ENCODE measurements at regions not wholly inside any gene's neighbourhood (a gene's known extent, or its start where the extent isn't known, plus 50 kb on each side); places are given as distances from the start of the nearest gene placed in this dataset.
A peak's percentile ranks its signal among the peaks of the same experiment; 100 is the strongest.
"Not testable (repeated sequence)": the region's sequence is repeated elsewhere in the genome, so short reads cannot be mapped to it uniquely, and the experiment has no call there.

GRCh38 chr6:15755526-15755925 lies 92.7 kb upstream of the DTNBP1 start:
- Mint-ChIP-seq H3K27ac (no peak overlapping the region), H3K27me3 (no peaks in the 10 kb centered on the region), H3K4me1 (no peaks in the 10 kb centered on the region), H3K36me3 (no peaks in the 10 kb centered on the region), H3K9me3 (no peaks in the 10 kb centered on the region), H3K4me3 (no peak overlapping the region)
- no peak for ATAC-seq

DNA sequence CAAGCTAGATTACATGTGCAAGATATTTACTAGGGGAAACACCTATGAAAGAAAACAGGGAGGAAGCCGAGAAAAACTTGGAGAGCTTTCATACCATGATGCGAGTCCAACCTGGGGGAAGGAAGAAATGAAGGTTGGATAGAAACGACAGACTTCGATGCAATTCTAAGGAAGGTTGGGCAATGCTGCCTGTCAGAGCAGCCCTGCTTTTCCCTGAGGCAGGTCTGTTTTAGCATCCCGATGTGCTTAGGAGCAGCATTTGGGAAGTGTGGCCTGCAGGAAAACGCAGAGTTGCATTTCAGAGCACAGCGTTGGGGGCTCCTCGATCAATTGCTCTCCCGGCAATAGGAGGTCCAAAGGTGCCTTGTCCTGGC lies 91.9 kb upstream of the DTNBP1 start:
- no peak for ATAC-seq
- no peak overlapping the region for H3K4me3 Mint-ChIP-seq
- H3K27ac Mint-ChIP-seq: no peak overlapping the region
- H3K27me3 Mint-ChIP-seq: no peaks in the 10 kb centered on the region
- no peaks in the 10 kb centered on the region for H3K9me3 Mint-ChIP-seq
- H3K36me3 Mint-ChIP-seq: no peaks in the 10 kb centered on the region
- H3K4me1 Mint-ChIP-seq: no peaks in the 10 kb centered on the region

- Mint-ChIP-seq H3K4me1 (no peaks in the 10 kb centered on the region), H3K9me3 (no peaks in the 10 kb centered on the region), H3K4me3 (no peak overlapping the region), H3K27me3 (no peaks in the 10 kb centered on the region), H3K36me3 (no peaks in the 10 kb centered on the region), H3K27ac (no peak overlapping the region)
- no peak for ATAC-seq
Observed at GRCh38 chr6:15754035-15754705, 91.3 kb upstream of the DTNBP1 start.

- no peaks in the 10 kb centered on the region for H3K9me3 Mint-ChIP-seq
- ATAC-seq: no peak
- H3K27ac Mint-ChIP-seq: no peak overlapping the region
- H3K4me1 Mint-ChIP-seq: no peaks in the 10 kb centered on the region
- no peaks in the 10 kb centered on the region for H3K27me3 Mint-ChIP-seq
- no peak overlapping the region for H3K4me3 Mint-ChIP-seq
- H3K36me3 Mint-ChIP-seq: no peaks in the 10 kb centered on the region
Observed at GRCh38 chr6:15752820-15753219, 90.0 kb upstream of the DTNBP1 start.

- H3K4me3 Mint-ChIP-seq: no peak overlapping the region
- H3K36me3 Mint-ChIP-seq: no peaks in the 10 kb centered on the region
- H3K27ac Mint-ChIP-seq: no peak overlapping the region
- no peak for ATAC-seq
- no peaks in the 10 kb centered on the region for H3K27me3 Mint-ChIP-seq
- H3K9me3 Mint-ChIP-seq: no peaks in the 10 kb centered on the region
- no peaks in the 10 kb centered on the region for H3K4me1 Mint-ChIP-seq
Observed at GRCh38 chr6:15751721-15752350, 89.0 kb upstream of the DTNBP1 start.

- peaks cover 5% of the 10 kb centered on the region for H3K27me3 Mint-ChIP-seq
- ATAC-seq: no peak
- H3K27ac Mint-ChIP-seq: no peak overlapping the region
- H3K4me1 Mint-ChIP-seq: no peaks in the 10 kb centered on the region
- no peaks in the 10 kb centered on the region for H3K36me3 Mint-ChIP-seq
- H3K9me3 Mint-ChIP-seq: peaks cover 4% of the 10 kb centered on the region
- H3K4me3 Mint-ChIP-seq: no peak overlapping the region
Observed at GRCh38 chr6:15748341-15748740, 85.5 kb upstream of the DTNBP1 start.

- Mint-ChIP-seq H3K4me1 (no peaks in the 10 kb centered on the region), H3K4me3 (no peak overlapping the region), H3K27ac (no peak overlapping the region), H3K9me3 (peaks cover 4% of the 10 kb centered on the region), H3K36me3 (no peaks in the 10 kb centered on the region), H3K27me3 (peaks cover 10% of the 10 kb centered on the region)
- ATAC-seq: no peak
Observed at GRCh38 chr6:15747354-15747883, 84.6 kb upstream of the DTNBP1 start.

- H3K9me3 Mint-ChIP-seq: peaks cover 7% of the 10 kb centered on the region
- H3K27me3 Mint-ChIP-seq: peaks cover 10% of the 10 kb centered on the region
- no peaks in the 10 kb centered on the region for H3K4me1 Mint-ChIP-seq
- H3K27ac Mint-ChIP-seq: no peak overlapping the region
- H3K36me3 Mint-ChIP-seq: no peaks in the 10 kb centered on the region
- no peak overlapping the region for H3K4me3 Mint-ChIP-seq
- ATAC-seq: no peak
Observed at GRCh38 chr6:15745781-15746180, 83.0 kb upstream of the DTNBP1 start.

DNA sequence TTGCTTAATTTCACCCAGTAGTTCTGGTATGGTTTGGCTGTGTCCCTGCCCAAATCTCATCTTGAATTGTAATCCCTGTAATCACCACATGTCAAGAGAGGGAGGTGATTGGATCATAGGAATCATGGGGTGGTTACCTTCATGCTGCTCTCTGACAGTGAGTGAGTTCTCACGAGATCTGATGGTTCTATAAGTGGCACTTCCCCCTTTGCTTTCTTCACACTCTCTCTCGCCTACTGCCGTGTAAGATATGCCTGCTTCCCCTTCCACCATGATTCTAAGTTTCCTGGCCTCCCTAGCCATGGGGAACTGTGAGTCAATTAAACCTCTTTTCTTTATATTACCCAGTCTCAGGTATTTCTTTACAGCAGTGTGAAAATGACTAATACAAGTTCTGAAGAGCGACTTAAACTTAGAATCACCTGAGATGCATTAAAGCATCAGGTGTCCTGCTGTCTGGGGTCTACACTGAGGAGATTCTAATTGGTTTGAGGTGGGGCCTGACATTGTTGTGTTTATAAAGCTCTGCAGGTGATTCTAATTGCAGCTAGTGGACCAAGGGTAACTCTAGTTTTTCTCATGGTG lies 82.1 kb upstream of the DTNBP1 start:
- H3K36me3 Mint-ChIP-seq: no peaks in the 10 kb centered on the region
- peaks cover 7% of the 10 kb centered on the region for H3K9me3 Mint-ChIP-seq
- no peak overlapping the region for H3K27ac Mint-ChIP-seq
- peak; percentile 41 for ATAC-seq
- H3K4me1 Mint-ChIP-seq: no peaks in the 10 kb centered on the region
- peaks cover 10% of the 10 kb centered on the region for H3K27me3 Mint-ChIP-seq
- H3K4me3 Mint-ChIP-seq: no peak overlapping the region

GRCh38 chr6:15742013-15742412 lies 79.2 kb upstream of the DTNBP1 start:
- not testable (repeated sequence) for H3K4me3 Mint-ChIP-seq, H3K9me3 Mint-ChIP-seq, H3K4me1 Mint-ChIP-seq, ATAC-seq, H3K36me3 Mint-ChIP-seq, H3K27ac Mint-ChIP-seq
- peaks cover 10% of the 10 kb centered on the region for H3K27me3 Mint-ChIP-seq

- no peak overlapping the region for H3K4me3 Mint-ChIP-seq
- H3K27ac Mint-ChIP-seq: no peak overlapping the region
- peaks cover under 1% of the 10 kb centered on the region for H3K4me1 Mint-ChIP-seq
- ATAC-seq: no peak
- H3K27me3 Mint-ChIP-seq: peaks cover 10% of the 10 kb centered on the region
- H3K9me3 Mint-ChIP-seq: peaks cover 7% of the 10 kb centered on the region
- no peaks in the 10 kb centered on the region for H3K36me3 Mint-ChIP-seq
Observed at GRCh38 chr6:15741405-15741804, 78.6 kb upstream of the DTNBP1 start.

GRCh38 chr6:15739867-15740266 lies 77.0 kb upstream of the DTNBP1 start:
- Mint-ChIP-seq H3K4me3 (no peak overlapping the region), H3K4me1 (peaks cover 11% of the 10 kb centered on the region), H3K27me3 (peaks cover 10% of the 10 kb centered on the region), H3K36me3 (no peaks in the 10 kb centered on the region), H3K27ac (no peak overlapping the region), H3K9me3 (peaks cover 5% of the 10 kb centered on the region)
- ATAC-seq: no peak

GRCh38 chr6:15739353-15739752 lies 76.5 kb upstream of the DTNBP1 start:
- Mint-ChIP-seq H3K4me1 (peaks cover 11% of the 10 kb centered on the region), H3K4me3 (no peak overlapping the region), H3K27ac (no peak overlapping the region), H3K27me3 (peaks cover 10% of the 10 kb centered on the region), H3K9me3 (peaks cover 4% of the 10 kb centered on the region), H3K36me3 (no peaks in the 10 kb centered on the region)
- no peak for ATAC-seq

- ATAC-seq, H3K4me3 Mint-ChIP-seq, H3K36me3 Mint-ChIP-seq, H3K9me3 Mint-ChIP-seq, H3K27me3 Mint-ChIP-seq, H3K27ac Mint-ChIP-seq: not testable (repeated sequence)
- peaks cover 11% of the 10 kb centered on the region for H3K4me1 Mint-ChIP-seq
Observed at GRCh38 chr6:15738195-15738594, 75.4 kb upstream of the DTNBP1 start.

GRCh38 chr6:15736297-15736696 lies 73.5 kb upstream of the DTNBP1 start:
- Mint-ChIP-seq H3K27ac (peak overlapping the region; percentile 17), H3K36me3 (no peaks in the 10 kb centered on the region), H3K4me3 (no peak overlapping the region), H3K9me3 (no peaks in the 10 kb centered on the region), H3K4me1 (peaks cover 11% of the 10 kb centered on the region), H3K27me3 (peaks cover 8% of the 10 kb centered on the region)
- ATAC-seq: no peak

Measured in stimulated activated memory B cell treated with anti-CD40 and anti-IgM and Interleukin-4, amounts not matched to agents 10 μg/mL and 1 μg/mL and 100 μg/mL, for 72 hours (primary cell).